SH-SY5Y (cell line): ENCODE measurements at regions not wholly inside any gene's neighbourhood (a gene's known extent, or its start where the extent isn't known, plus 50 kb on each side); places are given as distances from the start of the nearest gene placed in this dataset.

ENCODE experiments used
- GATA2 ChIP-seq: IDR thresholded peaks from 2 replicates; pipeline ENCODE4 v1.6.1; 2011; ENCODE audit warnings: mild to moderate bottlenecking, low read depth, low read length
- GATA3 ChIP-seq: IDR thresholded peaks from 2 replicates; pipeline ENCODE4 v1.6.1; 2011; ENCODE audit warnings: low read depth, mild to moderate bottlenecking, low read length, moderate library complexity

- no peak for TF ChIP-seq GATA3
- TF ChIP-seq GATA2, result no peak
These were observed 321.5 kb upstream of the ZNF32 start for GRCh38 chr10:43970018-43970698.

GRCh38 chr10:43969506-43969905, 320.8 kb upstream of the ZNF32 start:
- TF ChIP-seq GATA3, result no peak
- no peak for TF ChIP-seq GATA2

- no peak for TF ChIP-seq GATA2
- TF ChIP-seq GATA3, result no peak
These were observed 320.3 kb upstream of the ZNF32 start for GRCh38 chr10:43968961-43969360.

- TF ChIP-seq GATA2 (no peak), GATA3 (no peak)
These were observed 319.4 kb upstream of the ZNF32 start for GRCh38 chr10:43968076-43968475.

GRCh38 chr10:43966571-43966965, 317.9 kb upstream of the ZNF32 start:
- no peak for TF ChIP-seq GATA3
- no peak for TF ChIP-seq GATA2

- no peak for TF ChIP-seq GATA2
- TF ChIP-seq GATA3, result no peak
These were observed 317.4 kb upstream of the ZNF32 start for GRCh38 chr10:43965918-43966570.

GRCh38 chr10:43965033-43965917, 316.6 kb upstream of the ZNF32 start:
- TF ChIP-seq GATA2 (no peak), GATA3 (no peak)

- TF ChIP-seq GATA3 (no peak), GATA2 (no peak)
These were observed 315.8 kb upstream of the ZNF32 start for GRCh38 chr10:43964486-43964885.

GRCh38 chr10:43963793-43964425, 315.2 kb upstream of the ZNF32 start:
- TF ChIP-seq GATA2, result no peak
- TF ChIP-seq GATA3, result no peak

- TF ChIP-seq GATA3 (no peak), GATA2 (no peak)
These were observed 314.7 kb upstream of the ZNF32 start for GRCh38 chr10:43963379-43963778.

- TF ChIP-seq GATA3, result no peak
- TF ChIP-seq GATA2, result no peak
These were observed 313.9 kb upstream of the ZNF32 start for GRCh38 chr10:43962346-43963191.

- TF ChIP-seq GATA3 (no peak), GATA2 (no peak)
These were observed 313.1 kb upstream of the ZNF32 start for GRCh38 chr10:43961523-43962345.
